ENCODE measurements at regions not wholly inside any gene's neighbourhood (a gene's known extent, or its start where the extent isn't known, plus 50 kb on each side); places are given as distances from the start of the nearest gene placed in this dataset.

DNA sequence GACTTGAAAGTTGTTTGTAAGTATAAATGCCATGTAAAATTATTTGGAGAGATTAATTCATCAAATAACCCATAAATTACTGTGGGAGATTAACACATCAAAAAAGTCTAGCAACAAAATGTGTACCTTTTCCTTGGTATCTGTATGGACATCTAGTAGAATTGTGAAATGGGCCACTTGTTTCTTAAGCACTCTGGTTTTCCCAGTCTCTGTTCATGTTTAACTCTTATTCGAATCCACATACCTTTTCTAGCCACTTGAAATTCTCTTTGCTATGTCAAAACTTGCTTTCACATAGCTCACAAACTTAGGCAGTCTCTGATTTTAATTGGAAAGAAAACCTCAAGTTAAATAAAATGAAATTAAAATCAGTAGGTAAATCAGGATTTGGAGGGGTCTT lies 470.6 kb downstream of the LMO7 start:
- H3K27me3 ChIP-seq (replicated peaks; ENCODE audit: control insufficient read depth, insufficient read depth, low read length), result no peaks in the 10 kb centered on the region
- DNase-seq (ENCODE audit: extremely low read depth, insufficient read length), result no peak
- H3K4me3 ChIP-seq (replicated peaks; ENCODE audit: low read depth, low read length), result no peak overlapping the region
- H3K36me3 ChIP-seq (ENCODE audit: control insufficient read depth, insufficient read depth, low read length), result no peaks in the 10 kb centered on the region
- TF ChIP-seq, protein P1, sequence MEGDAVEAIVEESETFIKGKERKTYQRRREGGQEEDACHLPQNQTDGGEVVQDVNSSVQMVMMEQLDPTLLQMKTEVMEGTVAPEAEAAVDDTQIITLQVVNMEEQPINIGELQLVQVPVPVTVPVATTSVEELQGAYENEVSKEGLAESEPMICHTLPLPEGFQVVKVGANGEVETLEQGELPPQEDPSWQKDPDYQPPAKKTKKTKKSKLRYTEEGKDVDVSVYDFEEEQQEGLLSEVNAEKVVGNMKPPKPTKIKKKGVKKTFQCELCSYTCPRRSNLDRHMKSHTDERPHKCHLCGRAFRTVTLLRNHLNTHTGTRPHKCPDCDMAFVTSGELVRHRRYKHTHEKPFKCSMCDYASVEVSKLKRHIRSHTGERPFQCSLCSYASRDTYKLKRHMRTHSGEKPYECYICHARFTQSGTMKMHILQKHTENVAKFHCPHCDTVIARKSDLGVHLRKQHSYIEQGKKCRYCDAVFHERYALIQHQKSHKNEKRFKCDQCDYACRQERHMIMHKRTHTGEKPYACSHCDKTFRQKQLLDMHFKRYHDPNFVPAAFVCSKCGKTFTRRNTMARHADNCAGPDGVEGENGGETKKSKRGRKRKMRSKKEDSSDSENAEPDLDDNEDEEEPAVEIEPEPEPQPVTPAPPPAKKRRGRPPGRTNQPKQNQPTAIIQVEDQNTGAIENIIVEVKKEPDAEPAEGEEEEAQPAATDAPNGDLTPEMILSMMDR (IDR thresholded peaks at IDR 0.05; ENCODE audit: insufficient read depth, low read length, poor library complexity, severe bottlenecking), result no peak

DNA sequence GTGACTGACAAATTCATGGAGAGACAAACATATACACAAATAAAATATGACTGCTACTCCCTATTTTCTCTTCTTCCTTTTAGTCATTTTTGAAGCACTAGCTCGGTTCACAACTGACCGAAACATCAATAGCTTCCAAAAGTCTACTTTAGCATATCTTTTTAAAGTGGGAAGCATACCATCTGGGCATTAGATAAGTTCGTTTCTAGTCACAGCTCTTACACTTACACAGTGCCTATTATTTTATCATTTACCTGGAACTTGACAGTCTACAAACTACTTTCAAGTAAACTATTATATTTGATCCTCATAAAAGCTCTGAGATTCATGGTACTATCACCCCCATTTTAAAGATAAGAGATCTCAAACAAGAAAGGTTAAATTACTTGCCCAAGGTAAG lies 458.5 kb downstream of the LMO7 start:
- no peaks in the 10 kb centered on the region for H3K27me3 ChIP-seq (replicated peaks; ENCODE audit: control insufficient read depth, insufficient read depth, low read length)
- H3K4me3 ChIP-seq (replicated peaks; ENCODE audit: low read depth, low read length), result no peak overlapping the region
- DNase-seq (ENCODE audit: extremely low read depth, insufficient read length), result no peak
- TF ChIP-seq, protein P1 (IDR thresholded peaks at IDR 0.05; ENCODE audit: insufficient read depth, low read length, poor library complexity, severe bottlenecking), result no peak
- no peaks in the 10 kb centered on the region for H3K36me3 ChIP-seq (ENCODE audit: control insufficient read depth, insufficient read depth, low read length)

DNA sequence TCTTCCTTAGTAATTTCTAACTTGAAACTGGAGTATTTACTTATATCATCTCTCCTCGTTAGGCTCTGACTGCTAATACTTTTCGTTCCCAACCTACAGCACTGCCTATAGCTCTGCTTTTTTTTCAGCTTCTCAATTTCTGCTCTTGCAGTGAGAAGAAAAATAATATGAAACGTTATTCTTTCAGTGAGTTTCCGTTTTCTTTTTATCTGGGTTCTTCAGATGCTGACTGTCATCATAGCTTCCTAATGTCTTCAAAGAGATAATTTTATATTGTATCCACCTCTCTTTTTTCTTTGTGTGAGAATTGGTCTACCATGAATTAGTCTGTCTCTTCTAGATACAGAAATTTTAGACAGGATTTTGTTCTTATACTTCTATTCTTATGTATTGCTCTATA lies 454.9 kb downstream of the LMO7 start:
- Histone ChIP-seq H3K27me3 (replicated peaks; ENCODE audit: control insufficient read depth, insufficient read depth, low read length) (no peaks in the 10 kb centered on the region), H3K36me3 (ENCODE audit: control insufficient read depth, insufficient read depth, low read length) (no peaks in the 10 kb centered on the region), H3K4me3 (replicated peaks; ENCODE audit: low read depth, low read length) (no peak overlapping the region)
- TF ChIP-seq, protein P1 (IDR thresholded peaks at IDR 0.05; ENCODE audit: insufficient read depth, low read length, poor library complexity, severe bottlenecking), result no peak
- DNase-seq (ENCODE audit: extremely low read depth, insufficient read length), result no peak

DNA sequence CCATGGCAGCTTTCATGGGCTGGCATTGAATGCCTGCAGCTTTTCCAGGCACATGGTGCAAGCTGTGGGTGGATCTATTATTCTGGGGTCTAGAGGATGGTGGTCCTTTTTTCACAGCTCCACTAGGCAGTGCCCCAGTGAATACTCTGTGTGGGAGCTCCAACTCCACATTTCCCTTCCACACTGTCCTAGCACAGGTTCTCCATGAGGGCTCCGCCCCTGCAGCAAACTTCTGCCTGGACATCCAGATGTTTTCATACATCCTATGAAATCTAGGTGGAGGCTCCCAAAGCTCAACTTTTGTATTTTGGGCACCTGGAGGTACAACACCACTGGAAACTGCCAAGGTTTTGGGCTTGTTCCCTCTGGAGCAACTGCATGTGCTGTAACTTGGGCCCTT lies 450.6 kb downstream of the LMO7 start:
- TF ChIP-seq, protein P1 (IDR thresholded peaks at IDR 0.05; ENCODE audit: insufficient read depth, low read length, poor library complexity, severe bottlenecking), result no peak
- Histone ChIP-seq H3K4me3 (replicated peaks; ENCODE audit: low read depth, low read length) (no peak overlapping the region), H3K36me3 (ENCODE audit: control insufficient read depth, insufficient read depth, low read length) (no peaks in the 10 kb centered on the region), H3K27me3 (replicated peaks; ENCODE audit: control insufficient read depth, insufficient read depth, low read length) (no peaks in the 10 kb centered on the region)
- DNase-seq (ENCODE audit: extremely low read depth, insufficient read length), result no peak

DNA sequence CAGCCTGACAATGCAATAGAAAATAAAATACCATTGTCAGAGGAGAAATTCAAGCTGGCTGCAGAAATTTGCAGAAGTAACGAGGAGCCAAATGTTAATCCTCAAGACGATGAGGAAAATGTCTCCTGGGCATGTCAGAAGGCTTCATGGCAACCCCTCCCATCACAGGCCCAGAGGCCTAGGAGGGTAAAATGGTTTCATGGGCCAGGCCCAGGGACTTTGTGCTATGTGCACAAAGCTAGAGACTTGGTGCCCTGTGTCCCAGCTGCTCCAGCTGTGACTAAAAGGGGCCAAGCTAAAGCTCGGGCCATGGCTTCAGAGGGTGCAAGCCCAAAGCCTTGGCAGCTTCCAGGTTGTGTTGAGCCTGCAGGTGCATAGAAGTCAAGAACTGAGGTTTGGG lies 431.7 kb downstream of the LMO7 start:
- no peak overlapping the region for H3K4me3 ChIP-seq (replicated peaks; ENCODE audit: low read depth, low read length)
- DNase-seq (ENCODE audit: extremely low read depth, insufficient read length), result no peak
- TF ChIP-seq, protein P1 (IDR thresholded peaks at IDR 0.05; ENCODE audit: insufficient read depth, low read length, poor library complexity, severe bottlenecking), result no peak

DNA sequence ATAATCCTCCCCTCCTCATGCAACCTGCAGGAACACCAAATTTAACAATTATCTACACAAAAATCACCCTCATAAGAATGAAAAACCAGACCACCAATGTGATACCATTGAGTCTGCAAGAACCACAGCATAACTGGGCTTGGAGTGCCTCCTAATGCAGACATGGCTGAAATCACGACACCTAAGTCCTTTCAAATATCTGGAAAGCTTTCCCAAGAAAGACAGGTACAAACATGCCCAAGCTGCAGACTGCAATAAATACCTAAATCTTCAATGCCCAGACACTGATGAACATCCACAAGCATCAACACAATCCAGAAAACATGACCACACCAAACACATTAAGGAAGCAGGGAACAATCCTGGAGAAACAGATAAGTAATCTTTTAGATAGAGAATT lies 417.1 kb downstream of the LMO7 start:
- Histone ChIP-seq H3K36me3 (ENCODE audit: control insufficient read depth, insufficient read depth, low read length) (no peaks in the 10 kb centered on the region), H3K4me3 (replicated peaks; ENCODE audit: low read depth, low read length) (no peak overlapping the region), H3K27me3 (replicated peaks; ENCODE audit: control insufficient read depth, insufficient read depth, low read length) (no peaks in the 10 kb centered on the region)
- DNase-seq (ENCODE audit: extremely low read depth, insufficient read length), result no peak
- TF ChIP-seq, protein P1 (IDR thresholded peaks at IDR 0.05; ENCODE audit: insufficient read depth, low read length, poor library complexity, severe bottlenecking), result no peak

More for the DNA sequence above, 431.7 kb downstream of the LMO7 start:
- Histone ChIP-seq H3K36me3 (ENCODE audit: control insufficient read depth, insufficient read depth, low read length) (no peaks in the 10 kb centered on the region), H3K27me3 (replicated peaks; ENCODE audit: control insufficient read depth, insufficient read depth, low read length) (no peaks in the 10 kb centered on the region)

All from GM06990 (cell line).